ENCODE measurements at regions not wholly inside any gene's neighbourhood (a gene's known extent, or its start where the extent isn't known, plus 50 kb on each side); places are given as distances from the start of the nearest gene placed in this dataset.

- no peaks in the 10 kb centered on the region for H3K27me3 ChIP-seq
- H3K36me3 ChIP-seq (ENCODE audit: low read depth, missing control alignments): no peaks in the 10 kb centered on the region
- H3K4me1 ChIP-seq: no peaks in the 10 kb centered on the region
- intact Hi-C loops (cut with DNase I; ENCODE audit: low total_unique reads): no loop called here
- H3K4me3 ChIP-seq: no peak overlapping the region
- DNase-seq: no peak
- H3K27ac ChIP-seq: no peak overlapping the region
- no peaks in the 10 kb centered on the region for H3K9me3 ChIP-seq
- TF ChIP-seq CTCF (IDR thresholded peaks at IDR 0.05) (no peak), POLR2A (IDR thresholded peaks at IDR 0.05) (no peak)
Measured at GRCh38 chr5:124140060-124140459, 606.4 kb downstream of the ZNF608 start.

GRCh38 chr5:124139477-124139876 lies 607.0 kb downstream of the ZNF608 start:
- Histone ChIP-seq H3K9me3 (no peaks in the 10 kb centered on the region), H3K36me3 (ENCODE audit: low read depth, missing control alignments) (no peaks in the 10 kb centered on the region), H3K4me1 (no peaks in the 10 kb centered on the region), H3K27ac (no peak overlapping the region), H3K4me3 (no peak overlapping the region), H3K27me3 (no peaks in the 10 kb centered on the region)
- no peak for DNase-seq
- no peak for TF ChIP-seq CTCF (IDR thresholded peaks at IDR 0.05)
- no peak for TF ChIP-seq POLR2A (IDR thresholded peaks at IDR 0.05)
- intact Hi-C loops (cut with DNase I; ENCODE audit: low total_unique reads): no loop called here

- intact Hi-C loops (cut with DNase I; ENCODE audit: low total_unique reads): no loop called here
- H3K36me3 ChIP-seq (ENCODE audit: low read depth, missing control alignments): no peaks in the 10 kb centered on the region
- no peaks in the 10 kb centered on the region for H3K4me1 ChIP-seq
- no peak overlapping the region for H3K4me3 ChIP-seq
- no peak for DNase-seq
- TF ChIP-seq CTCF (IDR thresholded peaks at IDR 0.05) (no peak), POLR2A (IDR thresholded peaks at IDR 0.05) (no peak)
- no peaks in the 10 kb centered on the region for H3K9me3 ChIP-seq
- WGBS, 2 donors: 72 to 74% methylated on average over 2 of the region's 2 CpGs
- H3K27ac ChIP-seq: no peak overlapping the region
- no peaks in the 10 kb centered on the region for H3K27me3 ChIP-seq
Measured at GRCh38 chr5:124136609-124137008, 609.8 kb downstream of the ZNF608 start.

GRCh38 chr5:124134941-124135340 lies 611.5 kb downstream of the ZNF608 start:
- no peak overlapping the region for H3K4me3 ChIP-seq
- TF ChIP-seq POLR2A (IDR thresholded peaks at IDR 0.05) (no peak), CTCF (IDR thresholded peaks at IDR 0.05) (no peak)
- WGBS, 2 donors: 36 to 52% methylated on average over 2 of the region's 2 CpGs
- no peaks in the 10 kb centered on the region for H3K4me1 ChIP-seq
- H3K27me3 ChIP-seq: no peaks in the 10 kb centered on the region
- intact Hi-C loops (cut with DNase I; ENCODE audit: low total_unique reads): no loop called here
- no peak overlapping the region for H3K27ac ChIP-seq
- H3K36me3 ChIP-seq (ENCODE audit: low read depth, missing control alignments): no peaks in the 10 kb centered on the region
- H3K9me3 ChIP-seq: no peaks in the 10 kb centered on the region
- no peak for DNase-seq

- H3K4me3 ChIP-seq: no peak overlapping the region
- intact Hi-C loops (cut with DNase I; ENCODE audit: low total_unique reads): no loop called here
- WGBS, 2 donors: 90 to 95% methylated on average over 1 of the region's 1 CpG
- H3K36me3 ChIP-seq (ENCODE audit: low read depth, missing control alignments): no peaks in the 10 kb centered on the region
- H3K4me1 ChIP-seq: no peaks in the 10 kb centered on the region
- H3K27ac ChIP-seq: no peak overlapping the region
- no peak for DNase-seq
- TF ChIP-seq CTCF (IDR thresholded peaks at IDR 0.05) (no peak), POLR2A (IDR thresholded peaks at IDR 0.05) (no peak)
- no peaks in the 10 kb centered on the region for H3K27me3 ChIP-seq
- H3K9me3 ChIP-seq: no peaks in the 10 kb centered on the region
Measured at GRCh38 chr5:124133406-124133805, 613.0 kb downstream of the ZNF608 start.
